ENCODE measurements at regions not wholly inside any gene's neighbourhood (a gene's known extent, or its start where the extent isn't known, plus 50 kb on each side); places are given as distances from the start of the nearest gene placed in this dataset.

GRCh38 chr12:58814036-58814435 is 106.3 kb downstream of the LRIG3 start:
- TF ChIP-seq, protein P1, sequence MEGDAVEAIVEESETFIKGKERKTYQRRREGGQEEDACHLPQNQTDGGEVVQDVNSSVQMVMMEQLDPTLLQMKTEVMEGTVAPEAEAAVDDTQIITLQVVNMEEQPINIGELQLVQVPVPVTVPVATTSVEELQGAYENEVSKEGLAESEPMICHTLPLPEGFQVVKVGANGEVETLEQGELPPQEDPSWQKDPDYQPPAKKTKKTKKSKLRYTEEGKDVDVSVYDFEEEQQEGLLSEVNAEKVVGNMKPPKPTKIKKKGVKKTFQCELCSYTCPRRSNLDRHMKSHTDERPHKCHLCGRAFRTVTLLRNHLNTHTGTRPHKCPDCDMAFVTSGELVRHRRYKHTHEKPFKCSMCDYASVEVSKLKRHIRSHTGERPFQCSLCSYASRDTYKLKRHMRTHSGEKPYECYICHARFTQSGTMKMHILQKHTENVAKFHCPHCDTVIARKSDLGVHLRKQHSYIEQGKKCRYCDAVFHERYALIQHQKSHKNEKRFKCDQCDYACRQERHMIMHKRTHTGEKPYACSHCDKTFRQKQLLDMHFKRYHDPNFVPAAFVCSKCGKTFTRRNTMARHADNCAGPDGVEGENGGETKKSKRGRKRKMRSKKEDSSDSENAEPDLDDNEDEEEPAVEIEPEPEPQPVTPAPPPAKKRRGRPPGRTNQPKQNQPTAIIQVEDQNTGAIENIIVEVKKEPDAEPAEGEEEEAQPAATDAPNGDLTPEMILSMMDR (IDR thresholded peaks at IDR 0.05; ENCODE audit: insufficient read depth, low read length, poor library complexity, severe bottlenecking): no peak
- TF ChIP-seq EZH2phosphoT487 (conservative IDR thresholded peaks at IDR 0.05; ENCODE audit: low read length): no peak
